WTC11 (cell line): ENCODE measurements at regions not wholly inside any gene's neighbourhood (a gene's known extent, or its start where the extent isn't known, plus 50 kb on each side); places are given as distances from the start of the nearest gene placed in this dataset.

Experiments used
- ATAC-seq: fragments of 200-7000 bp; cut with Tn5 transposase; 2 replicates; pipeline ENCODE4 v1.10.0; 2021; ENCODE audit warnings: mild to moderate bottlenecking, moderate library complexity
- CTCF ChIA-PET: fragments of 300-600 bp; sonication (Branson Sonifier 250); formaldehyde crosslinking; loops from one replicate; lab custom pipeline; 2021; ENCODE audit warnings: antibody characterized with exemption; lab: Charles Lee
- POLR2A ChIA-PET: fragments of 350-600 bp; sonication (Branson Sonifier 250); formaldehyde crosslinking; loops from one replicate; lab custom pipeline; 2021; ENCODE audit warnings: antibody characterized with exemption; lab: Charles Lee
- DNase-seq: peaks from one replicate; pipeline ENCODE4 v3.0.0; 2021; ENCODE audit warnings: low spot score
- H3K27ac Mint-ChIP-seq: 2 replicates; pipeline ENCODE4 v1.8.0; 2021; ENCODE audit warnings: mixed read lengths
- H3K27me3 Mint-ChIP-seq: 2 replicates; pipeline ENCODE4 v1.8.0; 2021; ENCODE audit warnings: low read depth, mild to moderate bottlenecking, moderate library complexity, mixed read lengths
- H3K36me3 Mint-ChIP-seq: 2 replicates; pipeline ENCODE4 v1.8.0; 2021; ENCODE audit warnings: mixed read lengths
- H3K4me1 Mint-ChIP-seq: 2 replicates; pipeline ENCODE4 v1.8.0; 2022; ENCODE audit warnings: mixed read lengths
- H3K4me3 Mint-ChIP-seq: 2 replicates; pipeline ENCODE4 v1.8.0; 2021; ENCODE audit warnings: mild to moderate bottlenecking, moderate library complexity, mixed read lengths
- H3K9me3 Mint-ChIP-seq: 2 replicates; pipeline ENCODE4 v1.8.0; 2021; ENCODE audit warnings: mixed read lengths
- ATF2 ChIP-seq: sonication (generic); formaldehyde crosslinking; IDR thresholded peaks from 2 replicates; pipeline ENCODE4 v1.8.1; 2022; ENCODE audit warnings: low read depth, missing genetic modification reagents, borderline replicate concordance
- GRHL2 ChIP-seq: fragments of 250-450 bp; sonication (Bioruptor Pico); IDR thresholded peaks from 2 replicates; pipeline ENCODE4 v1.8.0; 2022; ENCODE audit warnings: mild to moderate bottlenecking, moderate library complexity; ENCODE audit not compliant: insufficient replicate concordance, severe bottlenecking
- HMGA2 ChIP-seq: fragments of 250-450 bp; sonication (Bioruptor Pico); IDR thresholded peaks from 2 replicates; pipeline ENCODE4 v1.4.0; 2021; ENCODE audit warnings: mild to moderate bottlenecking, moderate library complexity
- HMGXB4 ChIP-seq: sonication (generic); formaldehyde crosslinking; IDR thresholded peaks from 2 replicates; pipeline ENCODE4 v1.8.1; 2023; ENCODE audit warnings: mild to moderate bottlenecking, moderate library complexity, missing genetic modification reagents
- IRF2 ChIP-seq: sonication (generic); formaldehyde crosslinking; IDR thresholded peaks from 2 replicates; pipeline ENCODE4 v1.8.0; 2022; ENCODE audit warnings: low read depth, missing genetic modification reagents, borderline replicate concordance
- MLX ChIP-seq: sonication (generic); formaldehyde crosslinking; IDR thresholded peaks from 2 replicates; pipeline ENCODE4 v1.8.1; 2023; ENCODE audit warnings: mild to moderate bottlenecking, missing genetic modification reagents, moderate library complexity
- MXD4 ChIP-seq: fragments of 250-450 bp; sonication (Bioruptor Pico); IDR thresholded peaks from 2 replicates; pipeline ENCODE4 v1.8.0; 2021; ENCODE audit warnings: mild to moderate bottlenecking, moderate library complexity, borderline replicate concordance
- MYBL2 ChIP-seq: sonication (generic); formaldehyde crosslinking; IDR thresholded peaks from 2 replicates; pipeline ENCODE4 v1.8.1; 2023; ENCODE audit warnings: mild to moderate bottlenecking, moderate library complexity, missing genetic modification reagents
- NFE2L1 ChIP-seq: sonication (generic); formaldehyde crosslinking; IDR thresholded peaks from 2 replicates; pipeline ENCODE4 v1.8.1; 2023; ENCODE audit warnings: missing genetic modification reagents
- NFYB ChIP-seq: sonication (generic); formaldehyde crosslinking; conservative IDR thresholded peaks from 2 replicates; pipeline ENCODE4 v1.8.0; 2022; ENCODE audit warnings: low read depth, missing genetic modification reagents
- OVOL2 ChIP-seq: fragments of 250-450 bp; sonication (Bioruptor Pico); IDR thresholded peaks from 2 replicates; pipeline ENCODE4 v1.9.0; 2021; ENCODE audit warnings: mild to moderate bottlenecking, borderline replicate concordance
- SMAD3 ChIP-seq: sonication (generic); formaldehyde crosslinking; IDR thresholded peaks from 2 replicates; pipeline ENCODE4 v1.8.0; 2022; ENCODE audit warnings: missing genetic modification reagents, mild to moderate bottlenecking, borderline replicate concordance
- TCF7 ChIP-seq: sonication (generic); formaldehyde crosslinking; IDR thresholded peaks from 2 replicates; pipeline ENCODE4 v1.8.0; 2022; ENCODE audit warnings: mild to moderate bottlenecking, low read depth, missing genetic modification reagents, moderate library complexity
- ZNF263 ChIP-seq: sonication (generic); formaldehyde crosslinking; IDR thresholded peaks from 2 replicates; pipeline ENCODE4 v1.8.1; 2022; ENCODE audit warnings: low read depth, mild to moderate bottlenecking, moderate library complexity, missing genetic modification reagents
- ZNF396 ChIP-seq: fragments of 250-450 bp; sonication (Bioruptor Pico); IDR thresholded peaks from 2 replicates; pipeline ENCODE4 v1.8.0; 2021; ENCODE audit warnings: mild to moderate bottlenecking, moderate library complexity, borderline replicate concordance
- ZNF512 ChIP-seq: sonication (generic); formaldehyde crosslinking; IDR thresholded peaks from 2 replicates; pipeline ENCODE4 v1.8.1; 2022; ENCODE audit warnings: missing genetic modification reagents, borderline replicate concordance
- TF ChIP-seq, protein P1 (sequence below): sonication (generic); formaldehyde crosslinking; IDR thresholded peaks from 2 replicates; pipeline ENCODE4 v1.8.1; 2023; ENCODE audit warnings: mild to moderate bottlenecking, missing genetic modification reagents
- TF ChIP-seq, protein P2 (sequence below): sonication (generic); formaldehyde crosslinking; IDR thresholded peaks from 2 replicates; pipeline ENCODE4 v1.8.1; 2022; ENCODE audit warnings: mild to moderate bottlenecking, missing genetic modification reagents, moderate library complexity, borderline replicate concordance
- TF ChIP-seq, protein P3 (sequence below): sonication (generic); formaldehyde crosslinking; IDR thresholded peaks from 2 replicates; pipeline ENCODE4 v1.8.1; 2023; ENCODE audit warnings: mild to moderate bottlenecking, missing genetic modification reagents
- TF ChIP-seq, protein P4 (sequence below): sonication (generic); formaldehyde crosslinking; IDR thresholded peaks from 2 replicates; pipeline ENCODE4 v1.8.1; 2023; ENCODE audit warnings: mild to moderate bottlenecking, missing genetic modification reagents, moderate library complexity

DNA sequence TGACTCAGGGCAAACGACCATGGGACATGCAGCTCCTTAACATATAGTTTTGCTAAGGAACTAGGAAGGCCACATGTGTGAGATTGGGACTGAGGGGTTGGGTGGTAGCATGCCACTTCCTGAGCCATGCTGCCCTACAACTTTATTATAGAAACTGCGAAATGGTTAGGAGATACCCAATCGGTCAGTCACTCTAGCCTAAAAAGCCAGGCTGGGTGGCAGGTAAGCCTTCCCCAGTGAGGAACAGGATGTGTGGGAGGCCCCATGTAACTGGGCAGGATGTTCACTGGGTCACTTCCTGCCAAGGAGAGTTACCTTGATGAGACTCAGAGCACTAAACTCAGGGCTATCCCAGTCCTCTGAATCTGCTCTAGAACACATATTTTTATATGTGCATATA is 123.5 kb downstream of the MAP3K7 start:
- no peaks in the 10 kb centered on the region for H3K36me3 Mint-ChIP-seq
- no peak overlapping the region for H3K27ac Mint-ChIP-seq
- TF ChIP-seq TCF7 (CRISPR knock-in tag) (no peak), OVOL2 (CRISPR knock-in tag) (no peak), HMGA2 (CRISPR knock-in tag) (no peak), MYBL2 (CRISPR knock-in tag) (no peak), IRF2 (CRISPR knock-in tag) (no peak), ZNF396 (CRISPR knock-in tag) (no peak), ATF2 (no peak), HMGXB4 (CRISPR knock-in tag) (no peak), GRHL2 (CRISPR knock-in tag) (no peak), NFYB (CRISPR knock-in tag) (no peak), MXD4 (CRISPR knock-in tag) (no peak), SMAD3 (CRISPR knock-in tag) (no peak), MLX (CRISPR knock-in tag) (no peak), ZNF263 (CRISPR knock-in tag) (no peak)
- TF ChIP-seq, protein P1, sequence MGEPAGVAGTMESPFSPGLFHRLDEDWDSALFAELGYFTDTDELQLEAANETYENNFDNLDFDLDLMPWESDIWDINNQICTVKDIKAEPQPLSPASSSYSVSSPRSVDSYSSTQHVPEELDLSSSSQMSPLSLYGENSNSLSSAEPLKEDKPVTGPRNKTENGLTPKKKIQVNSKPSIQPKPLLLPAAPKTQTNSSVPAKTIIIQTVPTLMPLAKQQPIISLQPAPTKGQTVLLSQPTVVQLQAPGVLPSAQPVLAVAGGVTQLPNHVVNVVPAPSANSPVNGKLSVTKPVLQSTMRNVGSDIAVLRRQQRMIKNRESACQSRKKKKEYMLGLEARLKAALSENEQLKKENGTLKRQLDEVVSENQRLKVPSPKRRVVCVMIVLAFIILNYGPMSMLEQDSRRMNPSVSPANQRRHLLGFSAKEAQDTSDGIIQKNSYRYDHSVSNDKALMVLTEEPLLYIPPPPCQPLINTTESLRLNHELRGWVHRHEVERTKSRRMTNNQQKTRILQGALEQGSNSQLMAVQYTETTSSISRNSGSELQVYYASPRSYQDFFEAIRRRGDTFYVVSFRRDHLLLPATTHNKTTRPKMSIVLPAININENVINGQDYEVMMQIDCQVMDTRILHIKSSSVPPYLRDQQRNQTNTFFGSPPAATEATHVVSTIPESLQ, result no peak
- TF ChIP-seq, protein P2, sequence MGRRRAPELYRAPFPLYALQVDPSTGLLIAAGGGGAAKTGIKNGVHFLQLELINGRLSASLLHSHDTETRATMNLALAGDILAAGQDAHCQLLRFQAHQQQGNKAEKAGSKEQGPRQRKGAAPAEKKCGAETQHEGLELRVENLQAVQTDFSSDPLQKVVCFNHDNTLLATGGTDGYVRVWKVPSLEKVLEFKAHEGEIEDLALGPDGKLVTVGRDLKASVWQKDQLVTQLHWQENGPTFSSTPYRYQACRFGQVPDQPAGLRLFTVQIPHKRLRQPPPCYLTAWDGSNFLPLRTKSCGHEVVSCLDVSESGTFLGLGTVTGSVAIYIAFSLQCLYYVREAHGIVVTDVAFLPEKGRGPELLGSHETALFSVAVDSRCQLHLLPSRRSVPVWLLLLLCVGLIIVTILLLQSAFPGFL (CRISPR knock-in tag), result no peak
- H3K4me3 Mint-ChIP-seq, result no peak overlapping the region
- H3K27me3 Mint-ChIP-seq, result no peaks in the 10 kb centered on the region
- H3K9me3 Mint-ChIP-seq, result peaks cover 10% of the 10 kb centered on the region
- no peak for DNase-seq
- CTCF ChIA-PET, result interaction anchor here (1.8 to 2.6 kb wide), 2 partner anchors 14 to 16 kb away, joined by 8 to 9 read pairs; no protein-coding TSS in a partner anchor
- H3K4me1 Mint-ChIP-seq, result 0 out of 2 replicates have a peak, but pooled peaks cover 3% of the 10 kb centered on the region
- no peak for ATAC-seq
- POLR2A ChIA-PET, result interaction anchor here (0.7 kb wide), 1 partner anchor 216 kb away, joined by 3 read pairs; no protein-coding TSS in a partner anchor

- Mint-ChIP-seq H3K27ac (no peak overlapping the region), H3K9me3 (peaks cover 10% of the 10 kb centered on the region), H3K27me3 (no peaks in the 10 kb centered on the region), H3K4me1 (0 out of 2 replicates have a peak, but pooled peaks cover 3% of the 10 kb centered on the region), H3K4me3 (no peak overlapping the region), H3K36me3 (no peaks in the 10 kb centered on the region)
- ChIA-PET POLR2A (no interaction called here), CTCF (interaction anchor here (1.4 to 2.6 kb wide), 3 partner anchors 15 to 522 kb away, joined by 6 to 8 read pairs (median 6); no protein-coding TSS in a partner anchor)
- ATAC-seq (no peak), DNase-seq (no peak)
- TF ChIP-seq, protein P2 (CRISPR knock-in tag), result no peak
- TF ChIP-seq, protein P3, sequence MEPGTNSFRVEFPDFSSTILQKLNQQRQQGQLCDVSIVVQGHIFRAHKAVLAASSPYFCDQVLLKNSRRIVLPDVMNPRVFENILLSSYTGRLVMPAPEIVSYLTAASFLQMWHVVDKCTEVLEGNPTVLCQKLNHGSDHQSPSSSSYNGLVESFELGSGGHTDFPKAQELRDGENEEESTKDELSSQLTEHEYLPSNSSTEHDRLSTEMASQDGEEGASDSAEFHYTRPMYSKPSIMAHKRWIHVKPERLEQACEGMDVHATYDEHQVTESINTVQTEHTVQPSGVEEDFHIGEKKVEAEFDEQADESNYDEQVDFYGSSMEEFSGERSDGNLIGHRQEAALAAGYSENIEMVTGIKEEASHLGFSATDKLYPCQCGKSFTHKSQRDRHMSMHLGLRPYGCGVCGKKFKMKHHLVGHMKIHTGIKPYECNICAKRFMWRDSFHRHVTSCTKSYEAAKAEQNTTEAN (CRISPR knock-in tag), result no peak
- TF ChIP-seq NFE2L1 (CRISPR knock-in tag) (no peak), ZNF512 (CRISPR knock-in tag) (no peak), MLX (CRISPR knock-in tag) (no peak)
- TF ChIP-seq, protein P4, sequence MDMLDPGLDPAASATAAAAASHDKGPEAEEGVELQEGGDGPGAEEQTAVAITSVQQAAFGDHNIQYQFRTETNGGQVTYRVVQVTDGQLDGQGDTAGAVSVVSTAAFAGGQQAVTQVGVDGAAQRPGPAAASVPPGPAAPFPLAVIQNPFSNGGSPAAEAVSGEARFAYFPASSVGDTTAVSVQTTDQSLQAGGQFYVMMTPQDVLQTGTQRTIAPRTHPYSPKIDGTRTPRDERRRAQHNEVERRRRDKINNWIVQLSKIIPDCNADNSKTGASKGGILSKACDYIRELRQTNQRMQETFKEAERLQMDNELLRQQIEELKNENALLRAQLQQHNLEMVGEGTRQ, result no peak
Observed at GRCh38 chr6:90462102-90462501, 124.8 kb downstream of the MAP3K7 start.
